Left renal cortex interstitium (tissue), 4 donors: ENCODE measurements at regions not wholly inside any gene's neighbourhood (a gene's known extent, or its start where the extent isn't known, plus 50 kb on each side); places are given as distances from the start of the nearest gene placed in this dataset.

ENCODE experiments used
- DNase-seq, 4 donors: peaks; one replicate each; pipeline ENCODE4 v3.0.0-alpha.2; 2013; ENCODE audit warnings: low read depth in 4 of 4, low spot score in 2 of 4, missing footprints in 1 of 4

GRCh38 chr21:35366394-35367080 is 317.4 kb upstream of the RUNX1 start:
- DNase-seq, result no peak

DNA sequence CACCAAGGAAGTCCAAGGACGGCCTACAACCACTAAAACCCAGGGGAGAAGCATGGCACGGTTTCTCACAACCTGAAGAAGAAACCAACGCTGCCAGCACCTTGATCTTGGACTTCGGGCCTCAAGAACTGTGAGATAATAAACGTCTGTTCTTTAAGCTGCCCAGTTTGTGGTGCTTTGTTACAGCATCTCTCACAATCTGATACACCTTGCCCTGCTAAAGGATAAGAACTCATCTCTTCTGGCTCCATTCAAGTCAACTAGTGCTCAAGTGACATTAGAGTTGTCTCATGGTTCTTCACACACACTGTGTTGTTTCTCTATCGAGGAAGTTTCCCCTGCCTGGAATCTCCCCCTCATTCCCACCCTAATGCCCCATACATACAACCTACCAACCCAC is 314.4 kb upstream of the RUNX1 start:
- no peak for DNase-seq

DNA sequence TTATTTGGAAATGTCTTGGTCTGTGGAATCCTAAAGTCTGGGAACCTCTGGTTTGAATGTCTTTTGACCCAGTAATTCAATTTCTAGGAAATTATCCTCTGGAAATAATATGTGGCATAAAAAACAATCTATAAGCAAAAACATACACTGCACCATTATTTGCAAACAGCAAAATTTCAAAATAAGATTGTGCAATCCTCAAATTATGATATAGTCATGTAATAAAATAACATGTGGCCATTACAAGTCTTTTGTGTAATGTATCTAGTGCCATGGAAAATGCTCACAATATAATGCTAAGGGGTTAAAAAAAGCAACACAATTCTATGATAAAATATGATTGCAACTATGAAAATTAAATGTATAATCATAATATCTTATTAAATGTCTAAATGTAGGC is 312.9 kb upstream of the RUNX1 start:
- DNase-seq, result no peak

DNA sequence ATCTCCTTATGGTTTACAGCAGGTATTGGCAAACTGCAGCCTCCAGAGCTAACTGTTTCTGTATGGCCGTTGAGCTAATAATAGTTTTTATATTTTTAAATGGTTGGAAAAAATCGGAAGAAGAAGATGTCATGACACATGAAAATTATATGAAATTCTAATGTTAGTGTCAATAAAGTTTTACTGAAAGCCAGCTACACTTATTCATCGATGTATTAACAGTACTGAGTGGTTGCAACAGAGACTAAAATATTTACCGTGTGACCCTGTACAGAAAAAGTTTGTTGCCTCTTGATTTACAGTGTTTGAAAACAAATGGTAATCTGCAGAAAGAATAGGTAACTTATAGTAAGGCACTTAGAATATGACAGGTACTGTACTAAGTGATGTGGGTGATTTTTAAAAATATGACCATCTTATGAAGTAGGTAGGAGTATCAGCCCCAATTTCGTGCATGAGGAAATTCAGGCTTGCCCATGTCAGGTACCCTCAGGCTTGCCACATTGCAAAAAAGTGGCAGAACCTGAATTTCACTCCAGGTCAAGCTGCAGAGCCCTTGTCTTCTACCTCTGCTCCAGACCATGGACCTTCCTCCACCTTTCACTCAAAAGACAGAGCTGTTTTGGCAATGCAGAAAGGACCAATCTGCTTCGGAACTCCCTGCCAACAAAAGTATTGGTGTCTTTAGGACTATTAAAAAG is 311.9 kb upstream of the RUNX1 start:
- no peak for DNase-seq

- no peak for DNase-seq
These were observed 310.0 kb upstream of the RUNX1 start for GRCh38 chr21:35359076-35359475.

DNA sequence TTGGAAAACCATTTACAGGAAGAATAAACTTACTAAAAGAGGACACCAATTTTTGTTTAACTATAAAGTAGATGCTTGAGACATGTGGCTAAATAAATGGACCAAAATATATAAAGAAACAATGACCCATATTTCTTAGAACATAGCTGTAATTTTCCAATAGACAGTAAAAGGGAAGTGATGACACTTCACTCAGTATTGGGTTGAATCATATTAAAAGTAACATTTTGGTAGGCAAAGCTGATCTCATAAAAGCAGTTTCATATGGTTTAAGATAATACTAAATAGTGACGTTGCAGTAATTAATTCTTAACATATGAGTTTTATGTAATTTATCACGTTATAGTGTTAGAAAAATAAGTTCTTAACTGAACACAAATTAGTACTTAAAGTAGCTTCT is 308.9 kb upstream of the RUNX1 start:
- DNase-seq, result no peak

DNA sequence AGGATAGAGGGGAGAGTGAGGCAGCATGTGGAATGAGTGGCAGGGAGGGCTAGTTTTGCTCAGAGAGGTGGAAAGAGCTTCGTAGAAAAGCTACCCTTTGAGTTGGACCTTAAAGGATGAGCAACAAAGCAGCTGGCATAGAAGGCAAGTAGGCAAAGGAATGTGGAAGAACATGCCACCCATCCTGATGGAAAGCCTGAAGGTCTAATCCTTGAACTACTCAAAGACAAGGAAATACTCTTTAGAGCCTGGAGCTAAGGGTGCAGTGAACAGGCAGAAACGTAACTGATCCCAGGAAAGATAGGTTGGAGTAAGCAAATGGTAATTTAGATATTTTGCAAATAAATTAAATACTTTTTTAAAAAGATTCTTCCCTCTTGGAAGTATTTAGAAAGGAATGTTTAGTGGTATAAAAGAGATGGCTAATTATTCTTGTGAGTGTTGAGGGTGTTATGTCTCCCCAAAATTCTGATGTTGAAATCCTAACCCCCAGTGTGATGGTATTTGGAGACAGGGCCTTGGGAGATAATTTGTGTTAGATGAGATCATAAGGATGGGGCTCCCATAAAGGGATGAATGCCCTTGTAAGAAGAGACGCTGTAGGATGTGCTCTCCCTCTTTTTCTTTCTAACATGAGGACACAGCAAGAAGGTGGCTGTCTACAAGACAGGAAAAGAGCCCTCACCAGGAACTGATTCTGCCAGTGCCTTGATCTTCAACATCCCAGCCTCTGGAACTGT is 308.1 kb upstream of the RUNX1 start:
- no peak for DNase-seq

- no peak for DNase-seq
These were observed 305.0 kb upstream of the RUNX1 start for GRCh38 chr21:35354078-35354477.

DNA sequence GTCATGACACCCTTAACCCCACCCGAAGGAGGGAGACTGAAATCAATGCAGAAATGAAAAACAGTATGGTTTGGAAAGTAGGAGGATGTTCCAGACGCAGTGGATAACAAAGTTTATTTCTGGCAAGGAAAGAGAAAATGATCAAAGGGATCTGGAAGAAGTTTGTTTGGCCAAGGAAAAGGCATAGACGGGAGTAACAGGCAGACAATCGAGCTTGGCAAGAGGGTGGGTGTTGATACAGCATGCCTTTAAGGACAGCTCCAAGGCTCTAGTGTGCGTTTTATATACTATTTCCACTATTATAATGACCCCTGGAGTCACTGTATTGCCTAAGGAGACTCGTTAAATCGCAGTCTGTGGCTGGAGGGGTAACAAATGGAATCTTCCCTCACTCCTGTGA is 303.7 kb upstream of the RUNX1 start:
- DNase-seq, result no peak

DNA sequence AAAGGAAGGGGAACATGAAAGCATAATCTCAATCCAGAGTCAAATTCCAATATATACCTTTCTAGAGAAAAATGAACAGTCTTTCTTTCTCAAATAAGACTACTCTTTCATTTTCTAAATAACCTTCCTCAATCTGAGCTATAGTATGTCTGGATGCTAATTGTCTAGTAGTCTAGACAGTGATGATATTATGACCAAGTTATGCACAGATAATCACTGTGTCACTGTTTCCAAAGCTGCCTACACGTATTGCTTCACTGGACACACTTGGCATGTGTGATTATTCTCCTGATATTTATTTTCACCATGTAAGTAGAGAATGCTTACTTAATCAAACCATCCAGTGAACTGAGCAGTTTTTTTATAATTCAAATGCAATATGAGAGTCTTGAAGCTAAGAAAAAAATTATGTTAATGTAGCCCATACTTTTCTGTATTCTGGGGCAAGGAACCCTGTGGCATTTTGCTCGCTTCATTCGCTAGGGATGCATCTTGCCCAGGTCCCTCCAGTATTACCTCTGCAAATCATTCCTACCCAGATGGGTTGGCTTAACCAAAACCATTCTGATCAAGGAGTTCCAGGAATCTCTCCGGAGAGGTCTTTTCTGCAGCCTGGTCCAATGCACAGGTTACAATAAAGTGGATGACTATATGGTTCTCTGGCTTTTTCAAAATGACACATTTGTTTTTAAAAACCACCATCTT is 303.1 kb upstream of the RUNX1 start:
- no peak for DNase-seq

DNA sequence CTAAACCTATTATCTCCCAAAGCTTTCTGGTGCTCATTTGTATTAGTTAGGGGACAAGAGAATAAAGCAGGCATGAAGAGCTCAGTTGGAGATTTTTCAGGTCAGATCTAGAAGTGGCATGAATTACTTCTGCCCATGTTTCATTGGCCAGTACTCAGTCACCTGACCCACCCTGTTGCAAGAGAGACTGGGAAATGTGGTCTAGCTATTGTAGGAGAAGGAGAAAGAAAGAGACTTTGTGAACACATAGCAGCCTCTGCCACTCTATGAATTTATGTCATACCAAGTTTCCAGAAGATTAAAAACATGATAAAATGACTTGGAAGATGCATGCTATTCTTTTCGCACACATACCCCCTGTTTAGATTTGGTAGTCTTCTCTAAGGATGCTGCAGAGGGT is 302.3 kb upstream of the RUNX1 start:
- DNase-seq, result no peak

DNA sequence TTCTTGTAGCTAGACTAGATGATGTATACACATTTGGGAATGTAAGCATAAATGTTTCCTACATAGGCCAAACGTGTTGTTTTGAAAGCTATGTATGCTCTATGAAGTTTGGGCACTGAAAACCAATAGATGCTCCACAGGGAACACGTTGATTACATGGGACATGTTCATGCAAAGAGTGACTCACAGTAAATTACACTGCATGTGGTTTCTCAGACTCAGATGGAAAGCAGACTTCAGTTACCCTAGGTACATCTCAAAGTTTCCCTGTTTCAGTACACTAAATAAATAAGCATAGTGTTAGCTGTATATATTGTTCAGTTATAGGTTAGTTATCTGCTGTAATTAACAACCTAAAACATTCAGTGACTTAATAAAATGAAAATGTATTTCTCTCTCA is 301.9 kb upstream of the RUNX1 start:
- DNase-seq, result no peak

DNA sequence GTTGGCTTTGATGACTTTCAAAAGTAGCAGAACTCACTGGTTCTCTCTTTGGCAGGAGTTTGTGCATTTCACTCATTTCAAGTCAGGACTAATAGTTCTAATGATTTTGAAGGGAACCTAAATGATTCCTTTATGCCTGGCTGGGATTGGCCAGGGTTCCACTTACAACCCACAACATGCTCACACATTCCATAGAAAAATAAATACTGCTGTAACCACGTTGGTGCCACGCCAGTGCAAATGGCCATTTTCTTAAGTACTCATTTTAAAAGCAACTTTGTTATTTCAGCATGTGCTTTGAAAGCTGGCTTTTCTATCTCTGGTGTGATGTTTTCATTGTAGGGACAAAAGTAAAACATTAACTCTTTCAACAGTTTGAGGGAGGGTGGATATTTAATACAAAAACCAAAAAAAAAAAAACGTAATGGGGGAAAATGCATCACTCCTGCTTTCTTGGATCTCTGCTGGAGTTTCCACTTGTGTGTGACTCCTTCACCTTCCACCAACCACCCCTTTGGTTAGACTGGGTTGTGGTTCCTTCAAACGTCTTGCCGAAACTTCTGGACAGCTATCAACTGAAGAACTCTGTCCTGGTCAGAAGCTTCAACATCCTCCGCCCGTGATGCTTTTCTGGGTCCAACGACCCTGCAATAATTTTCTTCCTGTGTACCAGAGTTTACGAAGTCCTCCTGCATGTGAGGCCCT is 300.4 kb upstream of the RUNX1 start:
- no peak for DNase-seq

GRCh38 chr21:35348686-35349085 is 299.6 kb upstream of the RUNX1 start:
- DNase-seq, result no peak

DNA sequence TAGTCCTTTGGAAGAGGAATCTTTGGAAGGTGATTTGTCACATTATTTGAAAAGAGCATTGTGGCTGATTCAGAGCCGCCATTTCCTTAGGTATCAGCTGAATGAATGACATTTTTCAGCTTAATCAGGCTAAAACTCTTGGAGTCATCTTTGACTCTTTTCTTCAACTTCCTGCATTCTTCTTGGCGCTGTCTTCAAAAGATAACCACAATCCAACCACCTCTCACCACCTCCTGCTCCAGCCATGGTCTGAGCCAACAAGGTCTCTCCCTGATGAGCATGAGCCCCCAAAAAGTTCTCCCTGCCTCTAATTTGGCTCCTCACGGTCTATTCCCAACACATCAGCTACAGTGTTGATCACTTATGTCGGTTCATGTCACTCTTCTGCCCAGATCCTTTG is 297.6 kb upstream of the RUNX1 start:
- no peak for DNase-seq

GRCh38 chr21:35345954-35346353 is 296.9 kb upstream of the RUNX1 start:
- DNase-seq, result no peak

DNA sequence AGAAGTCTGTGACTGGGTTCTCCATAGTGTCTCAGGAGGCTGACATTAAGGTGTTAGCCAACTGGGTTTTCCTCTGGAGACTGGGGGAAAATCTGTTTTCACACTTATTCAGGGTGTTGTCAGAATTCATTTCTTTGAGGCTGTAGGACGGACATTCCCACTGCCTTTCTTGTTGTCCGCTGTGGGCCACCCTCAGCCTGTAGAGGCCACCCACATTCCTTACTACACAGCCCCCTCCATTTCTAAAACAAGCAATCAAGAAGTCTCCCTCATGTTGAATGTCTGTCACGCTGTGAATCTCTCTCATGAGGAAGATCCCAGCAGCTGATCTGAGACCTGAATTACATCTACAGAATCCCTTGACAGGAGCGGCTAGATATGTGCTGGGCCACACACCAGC is 295.5 kb upstream of the RUNX1 start:
- no peak for DNase-seq

GRCh38 chr21:35343046-35343819 is 294.1 kb upstream of the RUNX1 start:
- no peak for DNase-seq

DNA sequence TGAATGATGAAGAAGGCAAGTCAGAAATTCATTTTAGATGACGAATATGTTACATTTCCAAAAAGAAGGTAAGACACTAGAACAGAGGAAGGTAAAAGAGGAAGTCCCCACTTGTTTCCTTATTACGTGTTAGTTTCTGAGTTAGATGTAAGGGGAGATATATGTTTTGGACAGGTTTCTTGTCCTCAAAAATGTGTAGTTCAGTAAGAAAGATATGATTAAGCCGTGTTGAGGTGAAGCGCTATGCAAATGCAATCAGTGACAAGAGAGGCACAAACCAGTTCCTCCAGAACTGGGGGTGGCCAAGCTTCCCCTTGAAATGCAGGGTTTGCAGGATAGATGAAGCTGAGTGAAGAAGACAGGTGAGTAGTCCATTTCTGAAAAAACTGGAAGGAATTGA is 293.3 kb upstream of the RUNX1 start:
- DNase-seq, result no peak

GRCh38 chr21:35340273-35340672 is 291.2 kb upstream of the RUNX1 start:
- no peak for DNase-seq
